ENCODE measurements at regions not wholly inside any gene's neighbourhood (a gene's known extent, or its start where the extent isn't known, plus 50 kb on each side); places are given as distances from the start of the nearest gene placed in this dataset.
"Not testable (repeated sequence)": the region's sequence is repeated elsewhere in the genome, so short reads cannot be mapped to it uniquely, and the experiment has no call there.

GRCh38 chr22:15772337-15772736, 82.5 kb downstream of the POTEH start:
- DNase-seq (ENCODE audit: insufficient read length, low spot score); FAIRE-seq: not testable (repeated sequence)

- not testable (repeated sequence) for FAIRE-seq; DNase-seq (ENCODE audit: insufficient read length, low spot score)
Measured at GRCh38 chr22:15775118-15775517, 85.3 kb downstream of the POTEH start.

- not testable (repeated sequence) for FAIRE-seq; DNase-seq (ENCODE audit: insufficient read length, low spot score)
Measured at GRCh38 chr22:15775670-15776669, 86.1 kb downstream of the POTEH start.

DNA sequence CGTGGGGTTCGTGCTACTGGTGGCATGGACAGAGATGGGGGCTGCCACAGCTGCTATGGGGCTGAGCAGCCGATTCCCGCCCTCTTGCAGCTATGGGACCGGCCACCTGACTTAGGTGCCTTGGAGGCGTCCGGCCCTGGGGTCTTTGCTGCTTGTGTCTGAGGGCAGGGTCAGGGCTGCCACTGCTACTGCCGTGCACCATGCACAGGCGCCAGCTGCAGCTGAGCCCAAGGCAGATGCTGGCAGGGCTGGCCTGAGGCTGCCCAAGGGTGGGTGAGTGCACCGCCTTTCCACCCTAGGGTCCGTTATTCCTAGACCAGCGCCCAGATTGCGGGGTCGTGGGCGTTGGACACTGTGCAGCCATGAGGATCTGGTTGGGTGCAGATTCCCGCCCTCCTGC, 86.9 kb downstream of the POTEH start:
- FAIRE-seq; DNase-seq (ENCODE audit: insufficient read length, low spot score): not testable (repeated sequence)

DNA sequence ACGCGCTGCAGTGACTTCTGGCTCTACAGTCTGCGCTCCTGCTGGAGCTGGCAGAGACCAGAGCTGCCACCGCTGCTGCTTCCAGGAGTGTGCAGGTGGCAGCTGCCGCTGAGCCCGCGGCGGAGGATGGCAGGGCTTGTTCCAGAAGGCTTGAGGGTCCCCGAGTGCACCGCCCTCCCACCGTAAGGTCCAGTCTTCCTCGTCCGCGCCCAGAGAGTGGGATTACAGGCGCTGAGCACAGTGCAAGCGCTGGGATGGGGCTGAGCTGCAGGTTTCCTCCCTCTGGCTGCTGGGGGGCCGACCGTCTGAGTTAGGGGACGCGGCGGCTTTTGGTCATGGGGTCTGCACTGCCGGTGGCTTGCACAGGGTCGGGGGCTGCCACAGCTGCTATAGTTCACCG, 87.3 kb downstream of the POTEH start:
- not testable (repeated sequence) for DNase-seq (ENCODE audit: insufficient read length, low spot score); FAIRE-seq

DNA sequence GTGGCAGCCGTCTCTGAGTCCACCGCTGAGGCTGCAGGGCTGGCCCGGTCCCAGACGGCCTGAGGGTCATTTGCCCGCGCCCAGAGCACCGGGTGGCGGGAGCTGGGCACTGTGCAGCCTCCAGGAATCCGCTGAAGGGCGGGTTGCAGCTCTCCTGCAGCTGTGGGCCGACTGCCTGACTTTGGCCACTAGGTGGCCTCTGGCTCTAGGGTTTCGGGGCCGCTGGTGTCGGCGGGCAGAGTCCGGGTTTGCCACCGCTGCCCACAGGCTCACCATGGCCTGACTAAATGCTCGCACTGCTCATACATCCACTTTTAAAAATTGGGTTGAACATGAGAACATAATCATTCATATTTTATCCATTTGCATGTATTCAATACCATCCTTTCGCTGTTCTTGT, 87.7 kb downstream of the POTEH start:
- FAIRE-seq; DNase-seq (ENCODE audit: insufficient read length, low spot score): not testable (repeated sequence)

DNA sequence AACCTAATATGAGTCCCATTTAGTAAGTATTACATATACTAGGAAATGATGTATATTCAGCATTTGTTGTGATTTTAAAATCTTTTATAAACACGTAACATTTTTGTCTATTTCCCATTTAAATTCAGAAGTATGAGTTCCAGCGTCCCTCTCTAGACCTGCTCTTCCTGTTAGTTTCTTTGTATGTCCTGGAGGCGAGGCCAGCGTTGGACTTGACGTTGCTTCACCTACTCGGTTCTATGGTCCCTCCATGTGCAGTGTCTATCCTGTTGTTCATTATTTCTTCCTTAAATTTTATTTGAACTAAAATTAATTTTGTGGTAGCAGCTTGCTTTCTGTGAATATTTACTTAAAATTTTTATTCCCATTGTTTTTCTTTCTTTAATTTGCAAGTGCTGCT, 88.5 kb downstream of the POTEH start:
- not testable (repeated sequence) for DNase-seq (ENCODE audit: insufficient read length, low spot score); FAIRE-seq

GRCh38 chr22:15781652-15782051, 91.8 kb downstream of the POTEH start:
- DNase-seq (ENCODE audit: insufficient read length, low spot score); FAIRE-seq: not testable (repeated sequence)

DNA sequence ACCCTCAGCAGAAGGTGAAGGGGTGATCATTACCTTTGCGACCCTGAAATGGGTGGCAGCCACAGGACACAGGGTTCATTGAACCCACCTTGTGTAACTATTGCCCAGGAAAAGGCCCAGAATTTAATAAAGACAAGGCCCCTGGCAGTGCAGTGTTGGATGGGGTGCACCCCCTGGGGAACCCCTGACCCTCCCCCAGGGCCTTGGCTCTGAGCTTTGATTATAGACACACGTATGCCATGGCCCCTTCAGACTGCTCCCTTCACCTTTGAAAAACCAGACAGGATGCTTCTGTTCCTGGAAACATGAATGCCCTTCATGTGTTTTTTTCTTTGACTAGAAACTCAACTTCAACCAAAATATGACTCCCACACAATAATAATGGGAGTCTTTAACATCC, 93.1 kb downstream of the POTEH start:
- FAIRE-seq; DNase-seq (ENCODE audit: insufficient read length, low spot score): not testable (repeated sequence)

DNA sequence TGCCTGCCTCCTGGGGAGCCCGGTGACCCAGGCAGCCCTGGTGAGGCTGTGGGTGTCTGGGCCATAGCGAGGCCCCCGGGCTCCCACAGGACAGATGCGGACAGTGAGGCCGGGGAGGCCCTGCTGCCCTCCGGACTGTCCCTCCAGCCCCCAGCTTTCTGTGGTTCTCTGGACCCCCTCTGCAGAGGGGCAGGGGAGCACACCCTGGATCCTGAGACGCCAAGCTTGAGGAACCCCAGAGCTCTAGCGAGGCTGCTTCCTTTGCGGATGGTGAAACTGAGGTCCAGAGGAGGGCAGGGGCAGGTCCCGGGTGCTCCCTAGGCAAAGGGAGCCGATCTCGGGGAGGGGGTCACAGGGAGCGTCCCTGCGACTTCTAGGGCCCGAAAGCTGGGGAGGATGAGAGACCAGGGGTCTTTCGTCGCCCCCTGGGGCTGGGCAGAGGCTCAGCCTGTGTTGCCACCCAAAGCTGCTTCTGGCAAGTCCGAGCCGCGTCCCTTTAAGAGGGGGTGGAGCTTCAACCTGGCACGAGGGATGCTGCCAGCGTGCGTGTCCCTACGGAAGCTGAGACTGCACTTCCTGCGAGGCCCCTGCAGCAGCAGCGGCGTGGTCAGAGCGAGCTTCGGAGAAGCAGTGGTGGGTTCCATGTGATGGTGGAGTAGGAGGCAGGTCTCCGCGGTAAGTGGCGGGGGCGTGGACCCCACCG, 94.7 kb downstream of the POTEH start:
- not testable (repeated sequence) for FAIRE-seq; DNase-seq (ENCODE audit: insufficient read length, low spot score)

DNA sequence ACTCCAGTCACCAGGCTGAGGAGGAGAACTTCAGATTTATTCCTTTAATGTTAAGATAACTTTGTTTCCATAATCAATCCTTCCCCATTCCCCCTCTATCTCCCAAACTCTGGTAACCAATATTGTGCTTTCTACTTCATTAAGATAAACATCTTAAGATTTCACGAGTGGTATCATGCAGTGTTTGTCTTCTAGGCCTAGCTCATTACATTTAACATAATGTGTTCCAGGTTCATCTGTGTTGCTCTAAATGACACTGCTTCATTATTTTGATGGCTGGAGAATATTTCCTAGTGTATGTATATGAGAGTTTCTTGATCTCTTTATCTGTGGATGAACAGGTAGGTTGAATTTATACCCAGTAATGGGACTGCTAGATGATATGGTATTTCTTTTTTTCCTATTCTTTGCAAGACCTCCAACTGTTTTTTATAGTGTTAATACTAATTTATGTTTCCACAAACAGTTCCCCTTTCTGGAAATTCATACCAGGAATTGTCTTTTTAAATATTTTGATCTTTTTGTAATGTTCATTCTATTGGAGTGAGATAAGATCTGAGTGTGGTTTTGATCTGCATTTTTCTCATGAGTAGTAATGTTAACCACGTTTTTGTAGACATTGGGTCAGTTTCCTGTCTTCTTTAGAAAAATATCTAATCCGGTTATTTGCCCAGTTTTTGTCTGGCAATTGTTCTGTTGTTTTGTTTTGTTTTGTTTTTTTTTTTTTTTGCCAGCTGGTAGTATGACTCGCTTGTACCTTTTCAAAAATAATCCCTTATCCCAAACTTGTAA, 97.3 kb downstream of the POTEH start:
- FAIRE-seq; DNase-seq (ENCODE audit: insufficient read length, low spot score): not testable (repeated sequence)

DNA sequence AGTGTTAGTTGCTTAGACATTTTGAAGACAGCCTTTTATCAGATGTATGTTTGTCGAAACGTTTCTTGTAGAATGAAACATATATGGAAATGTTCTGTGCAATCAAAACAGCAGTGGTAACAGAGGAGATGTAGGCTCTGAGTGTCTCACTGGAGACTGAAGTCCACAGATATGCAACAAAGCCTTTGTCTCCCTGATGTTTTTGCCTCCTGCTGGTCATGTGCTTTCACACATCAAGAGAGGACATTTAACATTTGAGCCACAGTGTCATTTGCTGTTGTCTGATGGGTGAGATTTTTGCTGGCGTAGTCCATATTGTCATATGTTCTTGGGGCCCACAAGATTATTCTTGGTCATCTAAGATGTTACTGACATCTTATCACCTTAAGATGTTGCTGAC, 101.7 kb downstream of the POTEH start:
- not testable (repeated sequence) for FAIRE-seq; DNase-seq (ENCODE audit: insufficient read length, low spot score)

- not testable (repeated sequence) for FAIRE-seq; DNase-seq (ENCODE audit: insufficient read length, low spot score)
Measured at GRCh38 chr22:15799935-15800334, 110.1 kb downstream of the POTEH start.

- FAIRE-seq, result peak; percentile 89
- not testable (repeated sequence) for DNase-seq (ENCODE audit: insufficient read length, low spot score)
Measured at GRCh38 chr22:15811141-15811540, 121.3 kb downstream of the POTEH start.

GRCh38 chr22:15815783-15816182, 126.0 kb downstream of the POTEH start:
- not testable (repeated sequence) for FAIRE-seq; DNase-seq (ENCODE audit: insufficient read length, low spot score)

DNA sequence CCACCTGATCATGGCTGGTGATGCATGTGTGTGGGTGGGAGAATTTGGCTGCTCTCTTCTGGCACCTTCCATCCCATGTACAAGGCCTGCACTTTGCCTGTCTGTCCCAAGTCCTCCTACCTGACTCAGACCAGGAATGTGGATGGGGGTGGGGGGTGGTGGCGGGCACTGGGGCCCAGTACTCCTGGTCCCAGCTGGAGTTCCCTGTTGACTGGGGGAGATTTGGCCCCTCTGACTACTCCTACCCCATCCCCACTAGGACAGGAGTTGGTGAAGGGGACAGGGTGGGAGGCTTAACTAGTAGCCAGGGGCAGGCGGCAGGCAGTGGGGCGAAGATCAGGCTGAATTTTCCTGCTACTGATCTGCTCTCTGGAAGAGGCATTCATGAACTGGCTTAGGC, 126.6 kb downstream of the POTEH start:
- FAIRE-seq, result not testable (repeated sequence)

DNA sequence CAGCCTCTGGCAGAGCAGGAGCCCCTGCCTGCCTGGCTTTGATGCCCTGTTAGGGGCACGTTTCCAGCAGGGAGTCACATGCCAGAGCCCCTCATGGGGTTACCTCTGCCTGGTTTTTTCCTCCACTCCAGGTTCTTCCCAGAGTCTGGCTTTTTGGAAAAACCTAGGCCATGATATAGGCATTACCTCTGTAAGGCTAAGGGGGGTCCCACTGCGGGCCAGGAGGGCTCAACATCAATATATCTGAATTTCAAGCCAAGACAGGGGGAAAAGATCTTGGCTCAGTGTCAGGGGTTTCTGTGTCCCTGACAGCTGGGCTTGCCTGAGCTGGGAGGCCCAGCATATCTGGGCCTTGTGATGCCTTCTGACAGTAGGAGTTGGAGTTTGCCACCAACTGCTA, 127.4 kb downstream of the POTEH start:
- DNase-seq (ENCODE audit: insufficient read length, low spot score); FAIRE-seq: not testable (repeated sequence)

More for the DNA sequence above, 126.6 kb downstream of the POTEH start:
- not testable (repeated sequence) for DNase-seq (ENCODE audit: insufficient read length, low spot score)

DNA sequence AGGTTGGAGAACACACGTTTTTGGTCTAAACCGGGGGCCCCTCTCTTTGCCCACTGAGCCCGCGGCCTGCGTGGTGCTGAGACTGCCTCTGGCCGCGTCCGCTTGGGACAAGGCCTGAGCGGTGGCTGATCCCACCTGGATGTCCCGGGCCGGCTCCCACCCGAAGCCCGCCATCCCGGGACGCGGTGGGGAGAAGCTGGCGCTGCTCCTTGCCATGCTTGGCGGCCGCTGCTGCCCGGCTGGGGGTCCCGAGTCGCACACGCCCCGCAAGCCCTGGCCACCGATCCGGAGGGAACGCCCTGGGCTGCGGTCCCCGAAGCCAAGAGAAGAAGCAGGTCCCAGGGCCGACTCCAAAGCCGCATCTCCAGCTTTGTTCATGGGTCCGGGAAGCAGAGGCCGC, 130.1 kb downstream of the POTEH start:
- not testable (repeated sequence) for FAIRE-seq; DNase-seq (ENCODE audit: insufficient read length, low spot score)

DNA sequence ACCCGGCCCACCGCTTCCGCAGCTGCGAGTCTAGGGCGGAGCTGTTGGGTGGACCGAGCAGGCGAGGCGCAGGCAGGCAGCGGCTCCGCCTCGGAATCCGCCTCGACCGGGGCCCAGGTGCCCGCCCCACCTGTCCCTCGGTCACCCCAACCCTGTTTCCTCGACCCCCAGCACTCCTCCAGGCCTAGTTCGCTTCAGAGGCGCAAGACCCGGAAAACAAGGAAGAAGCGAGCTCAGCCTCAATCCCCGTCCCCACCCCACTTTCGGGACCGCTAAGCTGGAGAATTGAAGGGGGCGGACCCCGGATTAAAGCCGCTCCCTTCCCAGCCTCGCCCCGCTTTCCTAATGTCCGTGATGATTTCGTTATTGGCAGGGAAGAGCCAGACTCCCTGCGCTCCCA, 131.3 kb downstream of the POTEH start:
- not testable (repeated sequence) for FAIRE-seq; DNase-seq (ENCODE audit: insufficient read length, low spot score)

- not testable (repeated sequence) for FAIRE-seq; DNase-seq (ENCODE audit: insufficient read length, low spot score)
Measured at GRCh38 chr22:15822001-15822400, 132.2 kb downstream of the POTEH start.

Data from H54 (cell line).